Medulla oblongata (tissue), 1 donor: ENCODE measurements at regions not wholly inside any gene's neighbourhood (a gene's known extent, or its start where the extent isn't known, plus 50 kb on each side); places are given as distances from the start of the nearest gene placed in this dataset.
A peak's percentile ranks its signal among the peaks of the same experiment; 100 is the strongest.
"Not testable (repeated sequence)": the region's sequence is repeated elsewhere in the genome, so short reads cannot be mapped to it uniquely, and the experiment has no call there.

ENCODE experiments used
- DNase-seq: peaks from one replicate; pipeline ENCODE4 v3.0.0-alpha.2; 2015; ENCODE audit errors: extremely low spot score

GRCh38 chr3:75445234-75445633 is 218.9 kb upstream of the FRG2C start:
- DNase-seq, result not testable (repeated sequence)

GRCh38 chr3:75446948-75447347 is 217.2 kb upstream of the FRG2C start:
- not testable (repeated sequence) for DNase-seq

DNA sequence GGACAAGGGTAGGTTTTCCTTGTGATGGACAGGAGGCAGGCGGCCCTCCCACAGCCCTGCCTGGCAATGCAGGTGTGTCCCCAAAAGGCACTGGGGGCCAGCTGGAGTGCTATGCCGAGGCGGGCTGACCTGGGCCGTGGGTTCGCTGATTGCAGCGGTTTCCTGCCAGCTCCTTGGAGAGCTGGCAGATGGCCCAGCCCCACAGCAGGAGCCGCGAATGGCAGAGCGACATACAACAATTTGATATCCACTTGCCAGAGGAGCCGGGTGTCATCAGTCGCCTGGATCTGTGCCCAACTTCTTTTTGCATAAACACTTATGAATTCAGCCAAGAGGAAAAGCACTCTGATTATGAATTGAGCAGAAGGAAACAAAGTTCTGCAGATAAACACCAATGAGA is 210.8 kb upstream of the FRG2C start:
- DNase-seq, result not testable (repeated sequence)

DNA sequence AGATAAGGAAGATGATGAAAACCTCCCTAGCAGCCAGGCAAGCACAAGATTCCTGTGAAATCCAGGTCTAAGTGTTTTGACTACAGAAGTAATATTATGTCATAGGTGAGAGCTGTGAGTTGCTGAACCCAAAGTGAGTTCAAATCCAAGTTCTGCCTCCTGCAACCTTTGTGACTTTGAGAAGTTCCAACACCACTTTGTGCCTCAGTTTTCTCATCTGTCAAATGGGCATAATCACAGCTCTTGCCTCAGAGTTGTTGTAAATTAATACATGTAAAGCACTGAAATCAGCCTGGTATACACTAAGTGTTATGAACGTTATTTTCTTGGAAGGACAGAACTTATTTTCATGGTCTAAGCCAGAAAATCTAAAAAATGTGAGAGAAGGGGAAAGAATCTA is 210.3 kb upstream of the FRG2C start:
- DNase-seq, result not testable (repeated sequence)

DNA sequence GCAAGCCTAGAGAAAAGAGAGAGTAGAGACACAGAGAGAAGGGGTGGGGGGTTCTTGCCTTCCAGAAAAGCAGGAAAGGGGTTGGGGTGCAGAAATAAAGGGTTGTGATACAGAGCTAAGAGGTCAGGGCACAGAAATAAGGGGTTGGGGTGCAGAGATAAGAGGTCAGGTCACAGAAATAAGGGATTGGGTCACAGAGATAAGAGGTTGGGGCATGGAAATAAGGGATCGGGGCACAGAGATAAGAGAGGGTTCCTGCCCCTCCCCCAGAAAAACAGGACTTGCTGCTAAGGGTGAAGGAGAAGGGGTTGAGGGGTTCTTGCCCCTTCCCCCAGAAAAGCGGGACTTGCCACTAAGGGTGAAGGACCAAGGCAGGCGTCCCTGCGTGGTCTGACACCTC is 189.6 kb upstream of the FRG2C start:
- DNase-seq, result not testable (repeated sequence)

- not testable (repeated sequence) for DNase-seq
These were observed 167.5 kb upstream of the FRG2C start for GRCh38 chr3:75496600-75496999.

DNA sequence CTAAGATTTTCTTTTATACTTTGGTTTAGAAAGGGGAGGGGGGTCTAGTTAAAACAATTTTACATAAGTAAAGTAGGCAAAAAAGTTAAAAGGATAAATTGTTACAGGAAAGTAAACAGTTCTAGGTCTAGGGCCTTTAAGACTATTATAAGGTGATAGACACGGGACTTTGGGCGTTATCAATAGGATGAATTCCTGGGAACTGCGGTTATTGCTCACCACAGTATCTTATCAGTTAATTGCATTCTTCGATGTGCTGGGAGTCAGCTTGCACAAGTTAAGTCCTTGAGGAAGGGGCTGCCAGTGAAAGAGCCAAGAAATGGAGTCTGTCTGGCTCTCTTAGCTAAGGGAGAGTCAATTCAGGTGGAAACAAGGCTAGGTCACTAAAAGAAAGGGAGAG is 163.8 kb upstream of the FRG2C start:
- DNase-seq, result not testable (repeated sequence)

DNA sequence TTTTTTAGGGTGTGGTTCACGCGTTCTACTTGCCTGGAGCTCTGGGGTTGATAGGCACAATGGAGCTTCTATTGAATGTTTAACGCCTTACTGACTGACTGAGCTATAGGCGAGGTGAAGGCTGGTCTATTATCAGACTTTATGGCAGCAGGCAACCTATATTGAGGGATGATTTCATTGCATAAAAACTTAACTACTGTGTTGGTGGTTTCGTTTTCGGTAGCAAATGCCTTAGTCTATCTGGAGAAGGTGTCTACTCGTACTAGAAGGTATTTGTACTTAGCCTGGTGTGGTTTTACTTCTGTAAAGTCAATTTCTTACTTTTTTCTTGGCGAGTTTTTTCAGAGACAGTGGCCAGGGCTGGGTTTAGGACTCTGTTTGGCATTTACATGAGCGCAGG is 162.0 kb upstream of the FRG2C start:
- DNase-seq, result not testable (repeated sequence)

DNA sequence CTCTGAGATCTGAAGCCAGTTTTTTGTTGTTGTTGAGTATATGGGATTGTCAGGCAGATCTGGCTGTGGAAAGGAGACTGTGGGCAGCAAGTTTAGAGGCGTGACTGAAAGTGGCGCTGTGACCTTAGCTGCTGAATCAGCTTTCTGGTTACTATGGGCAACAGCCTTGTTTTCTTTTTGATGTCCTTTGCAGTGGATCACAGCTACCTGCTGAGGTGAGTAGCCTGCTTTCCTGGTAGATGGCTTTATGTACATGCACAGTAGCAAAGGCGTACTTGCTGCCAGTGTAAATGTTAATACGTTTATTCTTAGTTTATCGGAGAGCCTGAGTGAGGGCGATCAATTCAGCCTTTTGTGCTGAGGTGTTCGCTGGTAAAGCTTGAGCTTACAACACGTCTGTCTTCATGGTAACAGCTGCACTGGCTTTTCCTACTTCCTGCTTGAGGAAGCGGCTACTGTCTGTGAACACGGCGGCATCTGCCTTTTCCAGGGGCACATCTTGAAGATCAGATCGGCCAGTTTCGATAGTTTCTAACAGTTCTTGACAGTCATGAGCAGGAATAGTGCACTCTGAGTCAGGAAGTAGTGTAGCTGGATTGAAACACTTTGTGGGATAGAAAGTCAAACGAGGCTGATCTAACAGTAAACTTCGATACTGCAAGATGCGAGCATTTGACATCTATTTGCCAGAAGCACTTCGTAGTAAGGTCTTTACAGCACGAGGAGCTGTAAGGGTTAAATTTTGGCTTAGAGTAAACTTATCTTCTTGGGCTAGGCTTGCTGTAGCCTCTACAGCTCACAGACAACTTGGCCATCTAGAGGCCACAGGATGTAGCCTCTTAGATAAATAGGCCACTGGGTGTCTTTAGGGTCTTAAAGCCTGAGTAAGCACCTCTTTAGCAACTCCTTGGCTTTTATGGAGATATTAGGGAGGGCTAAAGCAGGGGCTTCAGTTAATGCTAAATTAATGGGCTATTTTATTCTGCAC is 161.1 kb upstream of the FRG2C start:
- DNase-seq, result peak; percentile 7

DNA sequence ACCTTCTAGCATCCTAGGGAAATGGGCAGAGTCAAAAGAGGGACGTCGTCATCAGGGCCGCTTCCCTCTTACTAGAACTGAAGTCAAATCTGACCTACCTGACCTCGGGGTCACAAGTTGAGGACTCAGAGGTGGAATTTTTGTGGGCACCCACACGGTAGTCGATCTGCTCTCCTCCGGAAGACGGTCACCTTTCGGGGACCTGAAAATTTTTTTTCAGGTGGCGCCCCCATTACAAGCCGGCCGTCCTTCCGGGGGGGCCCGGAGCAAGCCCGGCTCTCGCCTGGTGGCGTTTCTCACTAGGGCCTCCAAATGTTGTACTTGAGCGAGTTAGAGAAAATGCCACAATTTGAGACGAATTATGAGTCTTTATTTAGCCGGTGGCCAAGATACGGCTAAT is 157.5 kb upstream of the FRG2C start:
- no peak for DNase-seq

GRCh38 chr3:75507956-75508355 is 156.2 kb upstream of the FRG2C start:
- not testable (repeated sequence) for DNase-seq

DNA sequence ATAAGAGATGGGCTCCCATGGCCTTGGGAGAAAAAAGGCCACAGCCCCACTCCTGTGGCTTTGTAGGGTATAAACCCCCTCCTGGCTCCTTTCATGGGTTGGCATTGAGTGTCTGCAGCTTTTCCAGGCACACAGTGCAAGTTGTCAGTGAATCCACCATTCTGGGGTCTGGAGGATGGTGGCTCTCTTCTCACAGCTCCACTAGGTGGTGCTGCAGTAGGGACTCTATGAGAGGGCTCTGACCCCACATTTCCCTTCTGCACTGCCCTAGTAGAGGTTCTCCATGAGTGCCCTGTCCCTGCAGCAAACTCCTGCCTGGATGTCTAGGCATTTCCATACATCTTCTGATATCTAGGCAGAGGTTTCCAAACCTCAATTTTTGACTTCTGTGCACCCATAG is 136.5 kb upstream of the FRG2C start:
- not testable (repeated sequence) for DNase-seq

GRCh38 chr3:75552095-75552494 is 112.0 kb upstream of the FRG2C start:
- not testable (repeated sequence) for DNase-seq

GRCh38 chr3:75564427-75564826 is 99.7 kb upstream of the FRG2C start:
- not testable (repeated sequence) for DNase-seq

DNA sequence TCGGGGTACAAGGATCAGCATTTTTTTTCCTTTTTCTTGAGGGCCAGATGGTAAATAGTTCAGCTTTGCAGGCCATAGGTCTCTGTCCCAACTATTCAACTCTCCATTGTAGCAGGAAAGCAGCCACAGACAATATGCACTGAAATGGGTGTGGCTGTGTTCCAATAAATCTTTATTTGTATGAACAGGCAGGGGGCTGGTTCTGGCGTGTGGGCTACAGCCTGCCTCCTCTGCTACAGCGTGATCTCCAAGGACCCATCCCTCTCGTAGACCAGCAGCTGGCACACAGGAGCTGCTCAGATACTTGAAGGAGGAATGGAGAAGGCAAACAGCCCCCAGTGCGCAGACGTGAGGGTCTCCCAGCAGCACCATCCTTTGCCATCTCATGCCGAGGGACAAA is 91.8 kb upstream of the FRG2C start:
- not testable (repeated sequence) for DNase-seq

DNA sequence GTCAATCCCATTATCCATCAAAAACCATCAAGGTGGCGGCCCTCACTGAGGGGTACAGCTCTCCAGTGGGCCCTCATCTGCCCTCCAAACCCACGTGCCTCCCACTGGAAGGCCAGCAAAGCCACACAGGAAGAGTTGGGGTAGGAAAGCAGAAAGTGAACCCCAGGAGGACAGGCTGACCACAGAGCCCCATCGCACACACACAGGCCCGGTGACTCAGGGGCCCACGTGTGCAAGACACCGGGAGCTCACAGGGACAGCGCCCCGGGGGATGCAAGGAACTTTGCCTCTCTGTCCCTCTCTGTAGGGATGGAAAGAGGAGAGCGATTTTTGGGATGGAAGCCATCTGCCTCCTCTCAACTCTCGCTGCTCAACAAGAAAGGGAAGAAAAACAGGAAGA is 85.0 kb upstream of the FRG2C start:
- not testable (repeated sequence) for DNase-seq

- not testable (repeated sequence) for DNase-seq
These were observed 84.6 kb upstream of the FRG2C start for GRCh38 chr3:75579536-75579935.

DNA sequence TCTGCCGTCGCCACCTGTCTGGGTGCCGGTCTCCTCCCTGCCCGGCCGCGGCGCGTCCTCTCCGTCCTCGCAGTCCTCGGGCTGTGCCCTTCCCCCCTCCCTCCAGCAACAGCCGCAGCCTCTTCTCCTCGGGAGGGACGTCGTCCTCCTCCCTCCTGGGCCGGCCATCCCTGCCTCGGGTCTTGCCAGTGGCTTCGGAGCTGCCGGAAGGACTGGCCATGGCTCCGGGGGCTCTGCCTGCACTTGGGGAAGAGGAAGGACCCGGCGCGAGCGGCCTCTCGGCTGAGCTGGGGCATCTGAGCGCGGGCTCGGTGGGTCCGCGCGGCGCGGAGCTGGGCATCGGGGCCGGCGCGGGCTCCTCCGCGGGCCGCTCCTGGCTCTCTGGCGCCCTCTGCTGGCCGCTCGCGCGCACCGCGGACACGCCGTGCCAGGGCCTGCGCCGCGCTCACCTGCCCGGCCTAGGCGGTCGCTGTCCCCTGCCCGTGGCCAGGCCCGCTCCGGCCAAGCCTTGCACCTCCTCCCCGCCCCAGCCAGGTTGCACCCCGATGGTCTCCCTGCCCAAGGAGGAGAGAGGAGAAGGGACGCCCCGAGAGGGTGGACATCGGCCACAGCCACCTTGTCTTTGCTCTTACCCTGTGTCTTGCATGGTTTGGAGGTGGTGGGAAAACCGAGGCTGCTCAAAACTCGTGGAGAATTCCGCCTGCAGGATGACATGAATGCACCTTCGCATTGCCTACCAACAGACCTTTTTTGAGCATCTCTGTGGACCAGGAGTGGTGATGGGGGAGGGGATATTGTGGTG is 83.9 kb upstream of the FRG2C start:
- DNase-seq, result not testable (repeated sequence)

GRCh38 chr3:75582536-75582935 is 81.6 kb upstream of the FRG2C start:
- DNase-seq, result not testable (repeated sequence)

DNA sequence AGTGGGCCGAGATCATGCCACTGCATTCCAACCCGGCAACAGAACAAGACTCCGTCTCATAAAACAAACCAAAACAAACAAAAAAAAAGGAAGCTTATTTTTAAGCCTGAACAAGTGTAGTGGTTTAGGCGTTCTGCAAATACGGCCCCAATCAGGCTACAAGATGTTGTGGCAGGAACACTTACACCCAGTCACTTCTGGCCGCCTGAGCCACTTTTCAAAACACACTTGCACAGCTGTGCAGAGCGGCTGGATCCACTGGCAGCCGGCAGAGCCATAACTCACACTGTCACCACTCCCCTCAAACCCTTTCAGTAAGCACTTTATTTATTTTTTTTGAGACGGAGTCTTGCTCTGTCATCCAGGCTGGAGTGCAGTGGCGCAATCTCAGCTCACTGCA is 81.0 kb upstream of the FRG2C start:
- DNase-seq, result not testable (repeated sequence)

DNA sequence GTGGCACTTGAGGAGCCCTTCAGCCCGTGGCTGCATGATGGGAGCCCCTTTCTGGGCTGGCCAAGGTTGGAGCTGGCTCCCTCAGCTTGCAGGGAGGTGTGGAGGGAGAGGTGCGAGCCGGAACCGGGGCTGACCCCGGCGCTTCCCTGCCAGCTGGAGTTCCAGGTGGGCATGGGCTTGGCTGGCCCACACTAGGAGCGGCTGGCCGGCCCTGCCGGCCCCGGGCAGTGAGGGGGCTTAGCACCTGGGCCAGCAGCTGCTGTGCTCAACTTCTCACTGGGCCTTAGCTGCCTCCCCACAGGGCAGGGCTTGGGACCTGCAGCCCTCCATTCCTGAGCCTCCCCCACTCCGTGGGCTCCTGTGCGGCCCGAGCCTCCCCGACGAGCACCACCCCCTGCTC is 76.4 kb upstream of the FRG2C start:
- DNase-seq, result not testable (repeated sequence)

DNA sequence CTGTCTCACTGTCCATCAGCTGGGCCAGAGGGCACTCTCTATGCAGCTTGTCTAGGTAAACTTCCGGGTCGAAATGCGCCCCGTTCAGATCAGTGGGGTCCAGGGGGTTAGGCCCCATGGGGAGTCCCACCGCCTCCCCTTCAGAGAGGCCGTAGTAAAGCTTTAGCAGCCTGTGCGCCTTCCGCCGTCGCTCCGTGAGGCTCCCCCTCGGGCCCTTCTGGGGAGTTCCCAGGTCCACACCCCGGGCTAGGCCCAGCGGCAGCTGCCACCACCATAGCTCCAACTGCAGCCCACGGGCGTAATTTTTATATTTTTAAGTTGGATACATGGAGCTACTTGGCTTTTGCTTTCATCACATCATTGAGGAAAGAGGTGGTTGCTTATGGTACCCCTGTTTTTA is 73.7 kb upstream of the FRG2C start:
- DNase-seq, result not testable (repeated sequence)
